Pancreas (tissue), 10 donors: ENCODE measurements at regions not wholly inside any gene's neighbourhood (a gene's known extent, or its start where the extent isn't known, plus 50 kb on each side); places are given as distances from the start of the nearest gene placed in this dataset.
"Not testable (repeated sequence)": the region's sequence is repeated elsewhere in the genome, so short reads cannot be mapped to it uniquely, and the experiment has no call there.

Source experiments
- ATAC-seq, 4 donors: fragments of 200-7000 bp; cut with Tn5 transposase; one replicate each; pipeline versions ENCODE4 v1.8.0 to v1.9.1; 2020; ENCODE audit warnings: mild to moderate bottlenecking in 4 of 4, moderate library complexity in 4 of 4
- DNase-seq, 6 donors: peaks; one replicate each; pipeline ENCODE4 v3.0.0-alpha.2; 2020
- FAIRE-seq: peaks from 2 replicates; lab custom pipeline; 2012; peaks lifted over from hg19 to GRCh38; lab: Jason Lieb, UNC
- H3K27ac ChIP-seq, 4 donors: fragments of 200-600 bp; sonication (generic); 1 replicate in 3 of 4; 2 replicates in 1 of 4; pipeline versions ENCODE4 v1.5.0 to v1.8.0; 2020
- H3K27me3 ChIP-seq, 4 donors: fragments of 200-600 bp; one replicate each; pipeline ENCODE4 v1.8.0; 2021
- H3K36me3 ChIP-seq, 3 donors: fragments of 200-600 bp; sonication (generic) in 1 of 3; one replicate each; pipeline versions ENCODE4 v1.5.0 to v1.8.0; 2020 to 2021
- H3K4me1 ChIP-seq, 3 donors: fragments of 200-600 bp; one replicate each; pipeline ENCODE4 v1.8.0; 2021
- H3K4me3 ChIP-seq, 4 donors: fragments of 200-600 bp; sonication (generic) in 2 of 4; one replicate each; pipeline versions ENCODE4 v1.5.0 to v1.8.0; 2020 to 2021
- H3K9me3 ChIP-seq, 4 donors: fragments of 200-600 bp; one replicate each; pipeline ENCODE4 v1.8.0; 2021
- CTCF ChIP-seq, 4 donors: fragments of 200-600 bp; sonication (generic) in 3 of 4; IDR thresholded peaks; one replicate each; pipeline versions ENCODE4 v1.5.0 to v1.8.0; 2021; ENCODE audit warnings: antibody characterized with exemption in 4 of 4
- WGBS, 2 donors: extraction: QIAGEN DNeasy Blood & Tissue Kit; methylation state at CpG; one replicate each; pipeline ENCODE4 v1.1.7; 2013; 5-methylcytosine and 5-hydroxymethylcytosine counted together
- intact Hi-C, 3 donors: fragments of 100-400 bp; cut with DNase I; formaldehyde crosslinking; loops; one replicate each; pipeline versions ENCODE4 v1.11.1 to v1.14.2; 2022
- donor health status: healthy with polysubstance abuse.
- donor health status: DM: no; HTN: no; CAD: no; lungs with moderate emphysema.
- donor health status: DM: no; HTN: no; CAD: no.
- donor health status: control.
- donor health status: control.
- donor health status: Bipolar disorder and iron deficiency.
- donor health status: DM: yes; HTN: yes; CAD: no.
- donor health status: DM: no; HTN: no; CAD: no.
- donor health status: DM: no; HTN: no; CAD: no.
- donor health status: DM: yes; HTN: yes; CAD: no.

GRCh38 chr6:164049517-164049988 is 635.0 kb downstream of the QKI start:
- no peaks in the 10 kb centered on the region for H3K9me3 ChIP-seq
- peaks cover 0 to 6% (median 0%) of the 10 kb centered on the region in 4 donors for H3K27me3 ChIP-seq
- no peaks in the 10 kb centered on the region for H3K36me3 ChIP-seq
- no peak overlapping the region for H3K4me3 ChIP-seq
- no peaks in the 10 kb centered on the region for H3K4me1 ChIP-seq
- no peak for TF ChIP-seq CTCF (IDR thresholded peaks at IDR 0.05)
- no peak for FAIRE-seq
- 38 to 46% methylated on average over 2 of the region's 2 CpGs for WGBS, 2 donors
- intact Hi-C loops: no loop called here
- no peak overlapping the region for H3K27ac ChIP-seq
- ATAC-seq: no peak
- no peak for DNase-seq

DNA sequence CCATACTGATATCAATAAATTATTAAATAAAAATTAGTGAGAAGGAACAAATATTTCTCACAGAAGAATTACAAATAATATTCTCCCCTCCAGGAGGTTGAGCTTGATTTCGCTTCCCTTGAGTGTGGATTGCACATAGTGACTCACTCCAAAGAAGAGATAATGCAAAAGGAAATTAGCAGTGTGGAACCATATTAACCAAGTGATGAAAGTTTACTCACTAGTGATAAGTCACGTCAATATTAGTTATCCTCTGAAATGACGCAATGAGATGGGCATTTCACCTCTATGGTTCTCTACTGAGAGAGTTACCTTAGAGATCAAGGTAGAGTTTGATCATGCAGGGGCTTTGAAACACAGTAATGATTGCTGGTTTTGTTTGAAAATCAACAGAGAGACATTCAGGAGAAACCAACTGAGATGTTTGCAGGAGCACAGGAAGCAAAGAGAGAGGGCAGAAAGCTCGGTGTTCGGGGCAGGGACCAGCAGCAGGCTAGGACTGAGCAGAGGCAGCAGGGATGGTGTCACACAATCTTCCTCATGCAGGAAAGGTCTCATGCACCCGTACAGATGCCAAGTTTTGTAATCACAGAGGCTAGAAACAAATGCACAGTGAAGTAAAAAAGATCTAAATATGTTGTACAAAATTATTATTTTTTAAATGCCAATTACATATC is 634.5 kb downstream of the QKI start:
- no peak for FAIRE-seq
- Histone ChIP-seq H3K27ac (no peak overlapping the region), H3K4me3 (no peak overlapping the region), H3K27me3 (peaks cover 0 to 6% (median 0%) of the 10 kb centered on the region in 4 donors), H3K4me1 (no peaks in the 10 kb centered on the region), H3K9me3 (no peaks in the 10 kb centered on the region), H3K36me3 (no peaks in the 10 kb centered on the region)
- DNase-seq: no peak
- ATAC-seq: peak in 1 of 4 donors; percentile 23
- no peak for TF ChIP-seq CTCF (IDR thresholded peaks at IDR 0.05)
- 36 to 37% methylated on average over 6 of the region's 6 CpGs for WGBS, 2 donors
- intact Hi-C loops: no loop called here

DNA sequence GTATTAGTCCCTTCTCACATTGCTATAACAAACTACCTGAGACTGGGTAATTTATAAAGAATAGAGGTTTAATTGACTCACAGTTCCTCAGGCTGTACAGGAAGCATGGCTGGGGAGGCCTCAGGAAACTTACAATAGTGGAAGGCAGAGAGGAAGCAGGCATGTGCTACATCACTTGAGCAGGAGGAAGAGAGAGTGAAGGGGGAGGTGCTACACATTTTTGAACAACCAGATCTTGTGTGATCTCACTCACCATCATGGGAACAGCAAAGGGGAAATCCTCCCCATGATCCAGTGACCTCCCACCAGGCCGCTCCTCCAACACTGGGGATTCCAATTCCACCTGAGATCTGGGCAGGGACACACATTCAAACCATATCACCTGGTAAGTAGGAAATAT is 630.6 kb downstream of the QKI start:
- intact Hi-C loops: no loop called here
- no peak overlapping the region for H3K27ac ChIP-seq
- H3K36me3 ChIP-seq: no peaks in the 10 kb centered on the region
- no peak overlapping the region for H3K4me3 ChIP-seq
- DNase-seq (no peak), ATAC-seq (no peak), FAIRE-seq (no peak)
- no peak for TF ChIP-seq CTCF (IDR thresholded peaks at IDR 0.05)
- peaks cover 0 to 6% (median 0%) of the 10 kb centered on the region in 4 donors for H3K27me3 ChIP-seq
- H3K9me3 ChIP-seq: no peaks in the 10 kb centered on the region
- 66 to 84% methylated on average over 1 of the region's 1 CpG for WGBS, 2 donors
- H3K4me1 ChIP-seq: no peaks in the 10 kb centered on the region

GRCh38 chr6:164043656-164044055 is 629.1 kb downstream of the QKI start:
- H3K27ac ChIP-seq, intact Hi-C loops, H3K9me3 ChIP-seq, FAIRE-seq, H3K4me3 ChIP-seq, H3K36me3 ChIP-seq, DNase-seq, ATAC-seq, H3K4me1 ChIP-seq, H3K27me3 ChIP-seq: not testable (repeated sequence)
- WGBS, 2 donors: 71 to 75% methylated on average over 5 of the region's 5 CpGs

DNA sequence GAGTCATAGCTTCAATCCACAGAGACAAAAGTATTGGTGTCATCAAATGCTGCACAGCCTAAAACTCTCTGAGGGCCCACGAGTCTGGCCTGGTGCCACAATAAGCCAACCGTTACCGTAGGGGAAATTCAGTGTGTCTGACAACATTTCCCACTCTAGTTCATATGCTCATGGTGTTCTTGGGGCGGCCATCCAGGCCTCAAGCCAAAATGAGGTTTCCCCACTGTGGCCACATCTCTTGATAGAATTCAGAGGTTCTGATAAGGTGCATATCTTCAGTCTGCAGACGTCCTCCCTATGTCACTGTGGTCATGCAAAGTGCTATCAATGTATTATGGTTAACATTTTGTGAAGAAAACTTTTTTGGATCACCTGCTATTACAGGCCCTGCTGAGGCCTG is 627.7 kb downstream of the QKI start:
- Histone ChIP-seq H3K4me1 (no peaks in the 10 kb centered on the region), H3K4me3 (no peak overlapping the region), H3K27me3 (no peaks in the 10 kb centered on the region), H3K36me3 (no peaks in the 10 kb centered on the region), H3K9me3 (no peaks in the 10 kb centered on the region), H3K27ac (no peak overlapping the region)
- WGBS, 2 donors: 45 to 49% methylated on average over 5 of the region's 5 CpGs
- no peak for ATAC-seq
- TF ChIP-seq CTCF (IDR thresholded peaks at IDR 0.05): no peak
- intact Hi-C loops: no loop called here
- no peak for DNase-seq
- no peak for FAIRE-seq
